GM13977 (cell line): ENCODE measurements at regions not wholly inside any gene's neighbourhood (a gene's known extent, or its start where the extent isn't known, plus 50 kb on each side); places are given as distances from the start of the nearest gene placed in this dataset.

ENCODE experiments used
- DNase-seq: peaks from one replicate; pipeline ENCODE4 v3.0.0; 2012; ENCODE audit warnings: low spot score
- in situ Hi-C: fragments of 300-500 bp; cut with MboI; formaldehyde crosslinking; loops from one replicate; pipeline ENCODE4 v1.12.0; 2022; ENCODE audit warnings: low sequenced_read_pairs, low pct_unique_long_range_greater_than_20kb, mixed read lengths, inconsistent platforms; ENCODE audit not compliant: unreplicated experiment
- TF ChIP-seq, protein P1 (sequence below): IDR thresholded peaks from 2 replicates; pipeline ENCODE4 v1.5.1; 2012; ENCODE audit warnings: mild to moderate bottlenecking, control low read depth; ENCODE audit not compliant: insufficient read depth; ENCODE audit errors: extremely low read depth, missing control alignments

DNA sequence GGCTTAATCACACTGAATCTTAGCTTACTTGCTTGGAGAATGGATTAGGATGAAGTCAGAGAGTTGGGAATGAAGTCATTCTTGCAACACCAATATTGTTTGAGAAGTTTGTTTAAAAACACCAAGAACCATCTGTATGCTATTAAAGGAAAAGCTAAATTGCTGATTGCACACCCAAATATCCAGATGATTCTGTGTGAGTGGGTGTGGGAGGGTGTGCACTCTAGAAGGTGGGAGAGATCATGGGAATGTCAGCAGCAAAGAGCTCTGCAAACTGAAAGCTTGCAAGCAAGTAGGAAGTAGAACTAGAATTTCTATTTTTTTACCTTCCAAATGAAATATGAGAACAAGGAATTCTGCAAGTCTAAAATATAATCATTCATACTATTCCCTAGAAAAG is 364.9 kb downstream of the NR2F2 start:
- DNase-seq = no peak
- TF ChIP-seq, protein P1, sequence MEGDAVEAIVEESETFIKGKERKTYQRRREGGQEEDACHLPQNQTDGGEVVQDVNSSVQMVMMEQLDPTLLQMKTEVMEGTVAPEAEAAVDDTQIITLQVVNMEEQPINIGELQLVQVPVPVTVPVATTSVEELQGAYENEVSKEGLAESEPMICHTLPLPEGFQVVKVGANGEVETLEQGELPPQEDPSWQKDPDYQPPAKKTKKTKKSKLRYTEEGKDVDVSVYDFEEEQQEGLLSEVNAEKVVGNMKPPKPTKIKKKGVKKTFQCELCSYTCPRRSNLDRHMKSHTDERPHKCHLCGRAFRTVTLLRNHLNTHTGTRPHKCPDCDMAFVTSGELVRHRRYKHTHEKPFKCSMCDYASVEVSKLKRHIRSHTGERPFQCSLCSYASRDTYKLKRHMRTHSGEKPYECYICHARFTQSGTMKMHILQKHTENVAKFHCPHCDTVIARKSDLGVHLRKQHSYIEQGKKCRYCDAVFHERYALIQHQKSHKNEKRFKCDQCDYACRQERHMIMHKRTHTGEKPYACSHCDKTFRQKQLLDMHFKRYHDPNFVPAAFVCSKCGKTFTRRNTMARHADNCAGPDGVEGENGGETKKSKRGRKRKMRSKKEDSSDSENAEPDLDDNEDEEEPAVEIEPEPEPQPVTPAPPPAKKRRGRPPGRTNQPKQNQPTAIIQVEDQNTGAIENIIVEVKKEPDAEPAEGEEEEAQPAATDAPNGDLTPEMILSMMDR = no peak
- in situ Hi-C loops = no loop called here

DNA sequence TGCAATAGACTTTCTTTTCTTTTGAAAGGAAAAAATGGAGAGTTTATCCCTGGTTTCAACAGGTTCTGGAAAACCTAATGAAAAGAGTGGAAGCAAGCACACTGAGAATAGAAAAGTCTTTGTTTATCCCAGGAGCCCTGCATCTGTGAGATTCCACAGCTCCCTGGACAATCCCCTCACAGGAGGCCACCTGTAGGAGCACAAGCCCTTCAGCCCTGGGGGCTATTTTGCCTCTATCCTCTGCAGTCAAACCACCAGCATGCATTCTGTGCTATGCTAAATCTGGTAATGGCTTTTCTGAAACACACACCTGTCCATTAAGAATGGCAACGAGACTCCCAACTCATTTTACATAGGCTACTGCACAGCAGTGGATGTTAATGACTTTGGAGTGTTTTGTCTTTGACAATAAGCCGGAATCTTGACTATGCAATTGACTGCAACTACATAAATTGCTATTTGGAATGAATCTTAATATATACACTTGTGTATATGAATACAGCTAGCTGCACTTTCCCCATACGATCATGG is 369.4 kb downstream of the NR2F2 start:
- TF ChIP-seq, protein P1 = no peak
- no peak for DNase-seq
- in situ Hi-C loops = no loop called here

DNA sequence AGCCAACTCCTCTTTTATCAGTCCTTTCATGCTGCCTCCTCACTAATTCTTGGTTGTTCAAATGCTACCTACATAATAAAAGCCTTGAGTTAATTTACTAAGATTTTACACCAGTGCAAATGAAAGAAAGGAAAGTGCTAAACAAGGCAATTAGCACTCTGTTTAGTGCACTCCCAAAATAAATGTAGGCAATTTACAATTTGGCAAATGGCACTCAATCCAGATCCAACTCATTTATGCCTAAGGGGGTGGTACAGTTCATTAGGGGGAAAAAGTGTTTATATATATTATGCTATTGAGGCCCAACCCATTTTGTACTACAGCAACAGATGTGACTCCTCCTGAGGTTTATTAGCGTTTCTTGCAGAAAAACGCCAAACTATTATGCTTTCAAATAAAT is 370.1 kb downstream of the NR2F2 start:
- in situ Hi-C loops = no loop called here
- DNase-seq = no peak
- TF ChIP-seq, protein P1 = no peak

DNA sequence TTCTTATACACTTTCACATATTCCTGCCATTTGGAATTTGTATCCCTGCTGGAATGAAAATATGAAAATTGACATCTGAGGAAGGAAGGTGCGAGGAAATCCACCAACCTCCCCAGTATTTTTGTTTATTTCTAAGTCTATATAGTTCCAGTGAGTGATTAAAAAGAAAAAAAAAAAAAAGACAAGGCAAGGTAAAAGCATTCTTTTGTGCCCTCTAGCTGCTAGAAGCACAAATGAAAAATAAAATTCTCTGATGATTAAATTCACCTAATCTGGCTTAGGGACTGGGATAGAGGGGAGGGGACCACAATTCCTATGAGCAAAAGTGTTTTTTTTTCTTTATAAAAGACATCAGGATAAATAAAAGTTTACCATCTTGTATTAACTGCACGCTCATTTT is 370.9 kb downstream of the NR2F2 start:
- TF ChIP-seq, protein P1 = no peak
- no peak for DNase-seq
- in situ Hi-C loops = no loop called here

DNA sequence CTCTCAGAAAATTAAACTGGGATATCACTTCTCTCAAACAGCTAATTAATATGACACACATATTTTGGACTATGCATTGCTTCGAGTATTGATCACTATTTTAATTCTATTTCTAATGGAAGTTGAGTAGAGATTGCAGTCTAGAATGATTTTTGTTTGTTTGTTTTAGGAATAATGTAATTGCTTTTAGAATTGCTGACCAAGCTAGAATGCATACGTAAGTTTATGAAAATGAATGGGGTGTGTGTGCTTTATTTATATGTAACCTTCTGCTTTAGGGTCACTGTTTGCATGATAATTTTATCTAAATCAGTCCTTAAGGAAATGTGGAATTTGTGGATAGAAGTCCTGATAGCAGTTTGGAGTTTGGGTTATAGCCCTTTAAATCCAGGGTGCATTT is 371.4 kb downstream of the NR2F2 start:
- no peak for DNase-seq
- TF ChIP-seq, protein P1 = no peak
- in situ Hi-C loops = no loop called here

DNA sequence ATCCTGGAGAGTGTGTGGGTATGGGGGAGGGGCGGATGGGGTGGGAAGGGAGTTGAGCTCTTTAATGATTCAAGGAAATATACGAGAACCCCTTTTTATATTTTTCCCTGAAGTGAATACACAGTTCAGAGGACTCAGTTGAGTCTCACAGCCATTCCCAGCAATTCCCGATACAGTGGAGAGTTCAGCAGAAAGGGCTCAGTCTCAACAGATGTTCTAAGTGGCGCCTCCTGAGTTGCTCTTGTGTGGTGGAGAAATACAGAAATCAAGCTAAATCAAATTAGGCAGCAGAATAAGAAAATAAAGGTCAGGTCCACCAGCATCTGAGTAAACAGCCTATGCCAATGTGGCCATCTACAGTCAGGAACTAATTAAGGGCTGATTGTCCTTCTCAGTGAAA is 372.1 kb downstream of the NR2F2 start:
- TF ChIP-seq, protein P1 = no peak
- in situ Hi-C loops = no loop called here
- no peak for DNase-seq

DNA sequence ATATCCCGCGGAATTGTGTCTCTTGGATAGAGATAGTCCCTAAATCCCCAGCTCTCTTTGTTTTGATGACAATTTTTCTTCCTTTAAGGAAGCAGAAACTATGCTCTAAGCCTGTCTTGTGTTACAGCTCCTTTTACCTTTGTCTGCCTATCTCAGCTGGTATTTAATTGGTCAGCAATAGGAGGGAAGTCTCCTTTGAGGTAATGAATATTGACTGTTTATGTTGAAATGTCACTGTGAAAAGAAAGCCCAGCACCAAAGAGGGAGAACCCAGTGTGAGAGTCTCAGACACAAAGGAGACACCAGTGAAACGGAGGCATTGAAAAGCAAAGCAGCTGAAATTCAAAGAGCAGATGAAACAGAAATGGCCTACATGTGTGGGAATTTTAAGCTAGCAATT is 372.6 kb downstream of the NR2F2 start:
- in situ Hi-C loops = no loop called here
- TF ChIP-seq, protein P1 = no peak
- no peak for DNase-seq
